HT1080 (cell line): ENCODE measurements at regions not wholly inside any gene's neighbourhood (a gene's known extent, or its start where the extent isn't known, plus 50 kb on each side); places are given as distances from the start of the nearest gene placed in this dataset.
A peak's percentile ranks its signal among the peaks of the same experiment; 100 is the strongest.

Experiments used
- DNase-seq: peaks from one replicate; pipeline ENCODE4 v3.0.0-alpha.2; 2015; ENCODE audit warnings: low read depth

- peak; percentile 34 for DNase-seq
These were observed 94.6 kb downstream of the ZPLD1 start for GRCh38 chr3:102529452-102529851.

DNA sequence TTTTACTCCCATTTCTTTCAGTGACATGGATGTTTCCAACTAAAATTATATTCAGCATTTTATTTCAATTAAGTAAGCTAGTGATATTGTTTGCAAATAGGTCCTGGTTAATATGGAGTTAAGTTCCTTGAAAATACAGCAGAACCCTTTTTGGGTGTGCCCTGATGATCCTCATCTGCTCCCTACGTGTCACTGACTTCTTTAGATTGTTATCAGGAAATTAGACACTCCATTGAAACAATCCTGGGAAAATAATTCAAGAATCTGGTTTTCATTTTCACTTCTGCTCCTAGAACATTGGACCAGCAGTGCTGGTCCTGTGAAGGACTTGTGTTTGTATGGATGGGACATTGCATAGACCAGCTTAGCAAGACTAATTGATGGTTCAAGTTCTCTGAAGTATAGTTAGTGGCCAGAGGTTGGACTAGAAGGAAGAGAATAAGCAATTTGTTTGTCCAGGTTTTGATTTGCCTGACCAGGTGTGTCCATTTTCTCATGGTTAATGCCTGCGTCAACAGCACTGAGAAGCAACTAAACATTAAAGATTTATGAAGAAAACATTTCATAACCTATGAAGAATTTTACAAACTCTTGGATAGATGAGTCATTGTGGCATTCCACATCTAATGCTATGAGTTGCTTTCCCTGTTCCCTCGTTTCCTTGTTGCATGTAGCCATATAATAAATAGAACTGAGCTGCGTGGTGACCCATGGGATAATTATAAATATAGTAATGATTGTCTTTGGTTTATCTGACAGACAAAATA lies 95.8 kb downstream of the ZPLD1 start:
- DNase-seq, result peak; percentile 39

DNA sequence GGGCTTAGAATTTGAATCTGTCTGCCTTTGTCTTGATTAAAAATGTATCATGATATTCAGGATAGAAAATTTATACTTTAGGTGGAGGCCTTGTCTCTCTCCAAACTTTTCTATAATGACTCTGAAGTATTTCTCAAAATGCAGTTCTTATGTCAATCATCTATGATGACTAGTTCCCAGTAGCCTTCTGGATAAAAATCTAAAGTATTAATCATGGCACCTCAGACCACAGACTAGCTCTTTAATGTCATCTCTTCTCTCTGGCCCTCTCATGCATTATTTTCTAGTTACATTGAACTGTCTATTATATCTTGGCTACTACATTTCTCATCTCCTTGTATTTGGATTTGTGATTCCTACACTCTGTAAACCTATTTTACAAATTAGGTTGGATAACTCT lies 96.9 kb downstream of the ZPLD1 start:
- DNase-seq, result peak; percentile 11

DNA sequence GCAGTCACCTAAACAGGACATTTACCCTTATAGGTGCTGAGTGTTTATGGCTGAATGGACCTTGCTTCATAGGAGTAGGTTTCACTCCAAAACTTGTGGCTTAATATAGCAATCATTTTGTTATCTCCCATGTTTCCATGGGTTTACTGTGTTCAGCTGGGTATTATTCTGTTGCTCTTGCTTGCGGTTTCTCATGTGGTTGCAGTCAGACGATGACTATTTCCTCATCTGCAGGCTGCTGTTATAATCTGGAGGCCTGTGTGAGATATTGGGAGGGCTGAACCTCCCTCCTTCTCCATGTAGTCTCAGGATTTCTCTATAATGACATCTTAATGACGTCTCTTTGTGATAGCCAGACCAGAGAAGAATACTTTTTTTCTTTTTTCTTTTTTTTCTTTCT lies 98.1 kb downstream of the ZPLD1 start:
- peak; percentile 69 for DNase-seq

DNA sequence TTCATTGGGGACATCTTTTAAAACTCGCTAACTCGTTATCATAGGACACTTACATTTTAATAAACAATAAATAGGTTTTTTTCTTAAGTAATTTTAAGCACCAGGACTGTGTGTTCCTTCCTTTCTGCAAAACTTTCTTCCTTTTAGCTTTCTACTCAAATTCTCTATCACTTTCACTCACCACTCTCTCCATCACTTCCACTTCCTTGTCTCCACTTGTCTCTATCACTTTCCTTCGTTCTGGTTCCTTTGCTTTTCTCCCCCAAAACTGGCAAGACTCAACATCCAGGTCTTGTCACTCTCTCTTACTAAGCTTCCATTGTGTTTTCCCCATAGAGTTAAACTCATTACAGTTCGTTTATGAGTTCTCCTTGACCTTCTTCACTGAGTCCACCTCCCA lies 99.0 kb downstream of the ZPLD1 start:
- no peak for DNase-seq

DNA sequence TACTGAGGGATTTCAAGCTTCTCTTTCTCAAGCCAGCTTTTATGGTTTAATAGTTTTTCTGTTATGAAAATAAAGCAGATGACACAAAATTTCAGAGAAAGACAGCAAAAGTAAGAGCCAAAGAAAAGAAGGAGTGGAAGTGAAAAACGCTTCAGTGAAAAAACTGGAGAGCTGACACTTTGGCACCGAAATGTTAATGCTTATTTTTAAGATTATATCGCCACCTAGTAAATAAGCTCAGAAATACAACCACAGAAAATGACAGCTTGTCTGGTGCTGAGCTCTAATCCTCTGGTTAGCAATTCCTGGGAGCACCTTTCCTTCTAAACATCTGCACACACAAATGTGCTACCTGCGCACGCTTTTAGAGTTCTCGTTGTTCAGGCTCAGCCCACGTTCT lies 101.6 kb downstream of the ZPLD1 start:
- DNase-seq, result peak; percentile 60

DNA sequence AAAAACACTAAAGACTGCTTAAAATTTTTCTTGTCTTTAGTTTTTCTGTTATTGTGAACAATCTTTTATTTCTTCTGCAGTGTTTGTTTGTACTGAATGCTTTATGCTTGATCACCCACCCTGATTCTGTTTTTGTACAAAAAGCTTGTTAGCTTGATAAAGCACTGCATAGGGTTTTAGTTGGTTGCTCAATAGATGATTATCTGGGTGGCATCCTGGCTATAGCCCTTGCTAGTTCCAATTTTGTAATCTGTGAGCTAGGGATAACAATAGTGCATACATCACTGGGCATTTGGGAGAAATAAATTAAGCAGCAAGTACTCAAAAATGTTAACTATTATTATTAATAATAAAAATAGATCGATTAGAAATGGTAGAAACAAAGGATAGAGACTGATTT lies 102.3 kb downstream of the ZPLD1 start:
- no peak for DNase-seq

GRCh38 chr3:102544741-102545140 lies 109.9 kb downstream of the ZPLD1 start:
- no peak for DNase-seq

DNA sequence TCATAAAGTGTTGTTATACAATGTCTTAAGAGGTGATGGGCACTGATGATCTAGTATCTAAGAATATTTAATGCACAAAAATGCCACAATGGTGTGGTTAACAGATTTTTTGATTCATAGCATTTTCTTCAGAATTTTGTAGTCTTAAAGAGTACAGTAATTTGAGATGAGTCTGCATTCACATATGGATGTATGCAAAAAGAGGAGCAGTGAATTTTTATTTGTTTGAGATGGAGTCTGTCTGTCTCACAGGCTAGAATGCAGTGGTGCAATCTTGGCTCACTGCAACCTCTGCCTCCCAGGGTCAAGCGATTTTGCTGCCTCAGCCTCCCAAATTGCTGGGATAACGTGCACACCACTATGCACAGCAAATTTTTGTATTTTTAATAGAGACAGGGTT lies 110.5 kb downstream of the ZPLD1 start:
- DNase-seq, result no peak

GRCh38 chr3:102553876-102554275 lies 119.1 kb downstream of the ZPLD1 start:
- DNase-seq, result no peak

DNA sequence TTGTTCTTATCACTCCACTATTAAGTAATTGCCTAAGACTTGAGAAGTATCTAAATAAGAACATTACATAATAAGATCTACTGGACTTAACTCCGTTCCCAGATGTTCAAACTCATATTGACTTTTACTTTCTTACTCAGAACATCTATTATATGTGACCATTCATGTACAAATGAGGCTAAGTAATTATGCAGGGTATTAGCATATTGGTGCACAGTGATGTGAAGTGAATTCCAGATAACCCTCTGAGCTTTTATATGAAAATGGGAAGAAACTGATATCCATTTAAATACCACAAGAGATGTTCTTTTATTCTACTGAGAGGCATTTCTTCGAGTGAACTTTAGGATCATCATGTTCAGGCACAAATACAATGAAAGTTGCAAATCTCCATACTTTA lies 135.7 kb downstream of the ZPLD1 start:
- no peak for DNase-seq

GRCh38 chr3:102571006-102571405 lies 136.2 kb downstream of the ZPLD1 start:
- DNase-seq, result no peak

DNA sequence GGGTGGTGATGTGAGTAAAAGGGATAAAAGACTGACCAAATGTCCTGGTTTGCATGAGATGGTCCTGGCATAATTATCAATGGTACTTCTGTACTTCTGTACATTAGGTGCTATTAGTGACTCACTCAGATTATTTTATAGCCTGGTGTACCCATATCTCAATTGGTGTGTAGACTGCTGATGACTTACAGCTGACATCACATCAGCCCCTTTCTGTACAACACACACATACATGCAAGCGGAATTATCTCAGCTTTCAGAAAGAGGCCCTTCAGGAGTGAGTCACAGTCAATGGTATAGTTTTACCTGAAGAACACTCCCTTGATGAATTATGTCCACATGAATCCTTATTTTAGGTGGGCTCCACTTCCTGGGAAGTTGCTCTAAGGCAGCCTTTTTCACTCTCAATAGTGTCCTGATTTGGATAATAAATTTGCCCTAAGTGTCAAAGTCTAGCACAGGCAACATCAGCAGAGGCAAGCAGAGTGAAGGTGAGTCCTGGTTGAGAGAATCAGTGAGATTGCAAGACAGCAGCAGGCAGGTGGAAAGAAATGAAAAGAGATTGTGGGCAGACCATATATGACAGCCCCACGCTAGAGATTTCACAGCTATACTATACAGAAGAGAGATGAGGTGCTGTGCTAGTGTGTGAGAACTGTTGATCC lies 137.0 kb downstream of the ZPLD1 start:
- DNase-seq, result no peak

DNA sequence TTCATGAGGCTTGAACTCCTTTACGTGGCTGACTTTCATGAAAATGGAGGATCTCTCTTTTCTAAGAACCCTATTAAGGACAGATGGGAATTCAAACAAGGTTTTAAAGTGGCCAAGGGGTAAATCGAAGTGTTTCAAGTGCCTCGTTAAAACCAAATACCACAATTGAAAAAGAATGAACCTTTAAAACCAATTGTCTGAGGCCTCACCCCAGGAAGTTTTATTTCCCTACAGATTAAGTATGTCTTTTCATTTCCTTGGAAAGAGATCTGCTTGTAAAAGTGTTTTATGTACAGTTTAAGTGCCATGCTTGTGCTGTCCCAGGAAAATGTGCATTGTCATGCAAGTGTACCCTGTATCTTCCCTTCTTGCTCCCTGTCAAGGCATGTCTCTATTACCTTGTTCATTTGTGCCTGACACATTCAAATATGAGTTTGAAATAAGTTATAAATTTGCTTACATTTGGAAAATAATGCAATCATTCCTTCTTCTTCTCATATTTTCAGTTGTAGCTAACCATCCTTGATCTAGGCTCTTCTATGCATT lies 138.7 kb downstream of the ZPLD1 start:
- no peak for DNase-seq

DNA sequence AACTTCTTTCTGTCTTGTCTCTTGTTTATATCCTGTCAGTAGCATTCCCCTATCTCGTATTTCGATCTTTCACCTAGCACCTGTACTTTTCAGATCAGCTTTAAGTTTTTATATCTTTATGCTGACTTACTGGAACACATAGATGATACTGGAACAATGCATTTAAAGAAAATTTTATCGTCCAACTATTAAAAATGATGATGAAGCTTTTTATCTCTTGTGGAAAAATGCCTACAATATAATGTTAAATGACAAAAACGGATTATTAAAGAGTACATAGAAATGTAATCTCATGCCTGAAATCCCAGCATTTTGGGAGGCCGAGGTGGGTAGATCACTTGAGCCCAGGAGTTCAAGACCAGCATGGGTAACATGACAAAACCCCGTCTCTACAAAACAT lies 139.5 kb downstream of the ZPLD1 start:
- no peak for DNase-seq

- DNase-seq, result no peak
These were observed 141.8 kb downstream of the ZPLD1 start for GRCh38 chr3:102576651-102577050.

GRCh38 chr3:102577082-102577789 lies 142.4 kb downstream of the ZPLD1 start:
- DNase-seq, result no peak

- DNase-seq, result no peak
These were observed 145.9 kb downstream of the ZPLD1 start for GRCh38 chr3:102580760-102581159.

DNA sequence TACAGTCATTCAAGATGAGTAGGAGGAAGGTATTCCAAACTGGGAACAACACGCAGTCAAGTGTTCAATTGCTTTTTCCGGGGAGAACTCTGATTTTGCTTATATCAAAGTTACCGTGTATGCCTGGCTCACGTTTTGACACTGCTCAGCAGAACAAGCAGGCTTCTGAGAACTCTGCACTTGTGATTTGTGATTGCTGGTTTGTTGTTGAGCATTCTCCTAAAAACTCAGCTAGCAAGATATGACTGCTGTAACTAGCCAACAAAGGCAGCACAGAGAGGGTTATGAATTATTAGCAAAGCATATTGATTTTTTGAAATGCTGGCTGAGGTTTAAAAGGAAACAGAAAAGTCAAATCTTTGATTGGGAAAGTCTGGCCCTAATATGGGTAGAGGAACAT lies 151.7 kb downstream of the ZPLD1 start:
- no peak for DNase-seq

- DNase-seq, result no peak
These were observed 159.2 kb downstream of the ZPLD1 start for GRCh38 chr3:102593812-102594602.

GRCh38 chr3:102595057-102595456 lies 160.2 kb downstream of the ZPLD1 start:
- no peak for DNase-seq
